ENCODE measurements at regions not wholly inside any gene's neighbourhood (a gene's known extent, or its start where the extent isn't known, plus 50 kb on each side); places are given as distances from the start of the nearest gene placed in this dataset.

- 85% methylated on average over 3 of the region's 3 CpGs for WGBS (ENCODE audit: low lambda C conversion rate, missing lambda C conversion rate)
- Histone ChIP-seq H3K4me3 (no peak overlapping the region), H2AFZ (no peak overlapping the region), H4K20me1 (ENCODE audit: insufficient read depth, poor library complexity, severe bottlenecking) (no peaks in the 10 kb centered on the region), H3K4me2 (no peak overlapping the region), H3K79me2 (no peaks in the 10 kb centered on the region), H3K9me3 (ENCODE audit: low read depth) (no peaks in the 10 kb centered on the region), H3K27ac (no peak overlapping the region), H3K36me3 (replicated peaks; ENCODE audit: insufficient read depth, low read depth) (no peaks in the 10 kb centered on the region), H3K9me2 (replicated peaks; ENCODE audit: insufficient read depth) (no peaks in the 10 kb centered on the region), H3K27me3 (no peaks in the 10 kb centered on the region), H3K4me1 (ENCODE audit: insufficient read depth) (peaks cover 7% of the 10 kb centered on the region)
- TF ChIP-seq CTCF (IDR thresholded peaks at IDR 0.05; ENCODE audit: poor library complexity): no peak
- DNase-seq (ENCODE audit: low spot score): no peak
Observed at GRCh38 chr16:13338044-13338443, 436.6 kb downstream of the SHISA9 start.

GRCh38 chr16:13342675-13343074 is 441.3 kb downstream of the SHISA9 start:
- Histone ChIP-seq H3K27me3 (no peaks in the 10 kb centered on the region), H3K4me1 (ENCODE audit: insufficient read depth) (peaks cover 7% of the 10 kb centered on the region), H3K4me3 (no peak overlapping the region), H3K79me2 (no peaks in the 10 kb centered on the region), H3K36me3 (replicated peaks; ENCODE audit: insufficient read depth, low read depth) (no peaks in the 10 kb centered on the region), H3K9me2 (replicated peaks; ENCODE audit: insufficient read depth) (no peaks in the 10 kb centered on the region), H3K4me2 (no peak overlapping the region), H3K9me3 (ENCODE audit: low read depth) (no peaks in the 10 kb centered on the region), H3K27ac (no peak overlapping the region), H2AFZ (no peak overlapping the region), H4K20me1 (ENCODE audit: insufficient read depth, poor library complexity, severe bottlenecking) (no peaks in the 10 kb centered on the region)
- TF ChIP-seq CTCF (IDR thresholded peaks at IDR 0.05; ENCODE audit: poor library complexity): no peak
- DNase-seq (ENCODE audit: low spot score): no peak
- 68% methylated on average over 3 of the region's 3 CpGs for WGBS (ENCODE audit: low lambda C conversion rate, missing lambda C conversion rate)

GRCh38 chr16:13344001-13344400 is 442.6 kb downstream of the SHISA9 start:
- 92% methylated on average over 2 of the region's 2 CpGs for WGBS (ENCODE audit: low lambda C conversion rate, missing lambda C conversion rate)
- DNase-seq (ENCODE audit: low spot score): no peak
- H3K4me2 ChIP-seq: no peak overlapping the region
- no peaks in the 10 kb centered on the region for H3K27me3 ChIP-seq
- TF ChIP-seq EZH2phosphoT487 (IDR thresholded peaks at IDR 0.05; ENCODE audit: low read depth, severe bottlenecking, unreplicated experiment) (no peak), EZH2 (IDR thresholded peaks at IDR 0.05; ENCODE audit: borderline replicate concordance) (no peak), CTCF (IDR thresholded peaks at IDR 0.05; ENCODE audit: poor library complexity) (no peak)
- H4K20me1 ChIP-seq (ENCODE audit: insufficient read depth, poor library complexity, severe bottlenecking): no peaks in the 10 kb centered on the region
- no peaks in the 10 kb centered on the region for H3K9me3 ChIP-seq (ENCODE audit: low read depth)
- peaks cover 7% of the 10 kb centered on the region for H3K4me1 ChIP-seq (ENCODE audit: insufficient read depth)
- H3K9me2 ChIP-seq (replicated peaks; ENCODE audit: insufficient read depth): no peaks in the 10 kb centered on the region
- no peaks in the 10 kb centered on the region for H3K79me2 ChIP-seq
- H3K4me3 ChIP-seq: no peak overlapping the region
- no peak overlapping the region for H2AFZ ChIP-seq
- H3K27ac ChIP-seq: no peak overlapping the region
- no peaks in the 10 kb centered on the region for H3K36me3 ChIP-seq (replicated peaks; ENCODE audit: insufficient read depth, low read depth)

- H3K27me3 ChIP-seq: no peaks in the 10 kb centered on the region
- no peaks in the 10 kb centered on the region for H3K79me2 ChIP-seq
- H3K27ac ChIP-seq: no peak overlapping the region
- DNase-seq (ENCODE audit: low spot score): no peak
- H3K9me3 ChIP-seq (ENCODE audit: low read depth): no peaks in the 10 kb centered on the region
- H3K36me3 ChIP-seq (replicated peaks; ENCODE audit: insufficient read depth, low read depth): no peaks in the 10 kb centered on the region
- no peak overlapping the region for H2AFZ ChIP-seq
- no peaks in the 10 kb centered on the region for H3K9me2 ChIP-seq (replicated peaks; ENCODE audit: insufficient read depth)
- H3K4me1 ChIP-seq (ENCODE audit: insufficient read depth): no peaks in the 10 kb centered on the region
- no peak overlapping the region for H3K4me3 ChIP-seq
- no peak overlapping the region for H3K4me2 ChIP-seq
- TF ChIP-seq EZH2 (IDR thresholded peaks at IDR 0.05; ENCODE audit: borderline replicate concordance): no peak
- no peaks in the 10 kb centered on the region for H4K20me1 ChIP-seq (ENCODE audit: insufficient read depth, poor library complexity, severe bottlenecking)
- 89% methylated on average over 6 of the region's 6 CpGs for WGBS (ENCODE audit: low lambda C conversion rate, missing lambda C conversion rate)
Observed at GRCh38 chr16:13348416-13348815, 447.0 kb downstream of the SHISA9 start.

Data from hepatocyte (in vitro differentiated cells).